HTR-8/SVneo (cell line): ENCODE measurements at regions not wholly inside any gene's neighbourhood (a gene's known extent, or its start where the extent isn't known, plus 50 kb on each side); places are given as distances from the start of the nearest gene placed in this dataset.

Experiments used
- DNase-seq: peaks from one replicate; pipeline ENCODE4 v3.0.0; 2011; ENCODE audit warnings: low spot score, mixed read lengths; ENCODE audit not compliant: insufficient read length
- FAIRE-seq: peaks from 2 replicates; lab custom pipeline; 2011; peaks lifted over from hg19 to GRCh38; lab: Jason Lieb, UNC

DNA sequence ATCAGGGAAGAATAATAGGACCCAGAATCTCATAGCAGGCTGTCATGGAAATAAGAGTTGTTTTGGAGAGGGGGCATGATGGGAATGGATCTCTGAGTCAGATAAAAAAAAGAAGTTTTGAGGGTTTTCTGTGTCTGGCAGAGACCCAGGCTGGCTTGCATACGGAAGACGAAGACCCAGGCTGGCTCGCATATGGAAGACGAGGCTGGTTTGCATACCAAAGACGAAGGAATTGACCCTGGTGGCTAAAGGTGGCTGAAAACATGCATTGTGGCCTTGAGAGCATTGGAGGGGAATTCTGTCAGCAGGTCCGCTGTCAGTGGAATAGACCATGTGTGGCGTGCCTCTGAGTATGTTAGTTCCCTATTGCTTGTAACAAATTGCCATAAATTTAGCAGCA lies 335.1 kb downstream of the BTBD3 start:
- no peak for FAIRE-seq
- no peak for DNase-seq

DNA sequence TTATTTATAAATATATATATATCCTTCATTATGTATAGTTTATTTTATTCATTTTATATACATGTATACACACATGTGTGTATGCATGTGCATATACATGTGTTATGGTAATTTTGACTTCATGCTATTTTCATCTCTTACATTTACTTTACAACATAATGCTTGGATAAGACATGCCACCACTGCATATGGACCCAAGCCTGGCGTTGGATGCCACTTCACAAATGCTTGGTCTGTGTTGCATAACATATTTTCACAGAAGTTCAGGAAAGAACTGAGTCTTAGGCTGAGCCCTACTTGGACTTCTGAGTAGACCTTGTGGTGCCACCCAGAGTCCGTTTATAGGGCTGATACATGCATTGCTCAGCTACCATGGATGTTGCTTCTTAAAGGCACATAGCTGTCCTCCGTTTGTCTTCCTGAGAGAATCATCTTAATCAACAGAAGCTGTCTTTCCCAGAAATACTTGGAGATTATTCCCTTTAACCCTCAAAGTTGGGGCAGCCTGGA lies 337.8 kb downstream of the BTBD3 start:
- FAIRE-seq (no peak), DNase-seq (no peak)

DNA sequence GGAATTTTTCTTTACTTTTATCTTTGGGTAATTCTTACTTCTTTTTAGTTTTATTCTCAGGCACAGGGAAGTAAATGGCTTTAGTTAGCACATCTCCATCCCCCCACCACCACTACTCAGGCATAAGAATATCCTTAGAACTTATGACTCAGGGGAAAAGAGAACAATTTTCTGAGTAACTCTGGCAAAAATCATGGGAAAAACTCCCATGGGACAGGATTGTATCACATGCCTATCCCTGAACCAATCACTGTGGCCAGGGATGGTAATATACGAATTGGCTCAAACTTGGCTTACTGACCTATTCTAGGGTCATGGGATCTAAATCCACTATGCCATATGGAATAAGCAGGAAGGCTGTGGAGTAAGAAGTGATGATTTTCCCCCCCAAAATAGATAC lies 339.1 kb downstream of the BTBD3 start:
- DNase-seq (no peak), FAIRE-seq (no peak)

DNA sequence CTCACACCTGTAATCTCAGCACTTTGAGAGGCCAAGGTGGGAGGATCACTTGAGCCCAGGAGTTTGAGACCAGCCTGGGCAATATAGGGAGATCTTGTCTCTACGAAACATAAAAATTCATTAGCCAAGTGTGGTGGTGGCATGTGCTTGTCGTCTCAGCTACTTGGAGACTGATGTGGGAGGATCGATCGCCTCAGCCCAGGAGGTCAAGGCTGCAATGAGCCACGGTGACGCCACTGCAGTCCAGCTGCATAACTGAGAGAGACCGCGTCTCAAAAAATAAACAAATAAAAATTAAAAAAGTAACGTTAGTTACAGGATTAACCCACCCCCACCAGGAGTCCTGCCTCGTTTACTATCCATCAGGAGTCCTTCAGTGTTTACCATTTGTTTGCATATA lies 345.1 kb downstream of the BTBD3 start:
- DNase-seq (no peak), FAIRE-seq (no peak)

DNA sequence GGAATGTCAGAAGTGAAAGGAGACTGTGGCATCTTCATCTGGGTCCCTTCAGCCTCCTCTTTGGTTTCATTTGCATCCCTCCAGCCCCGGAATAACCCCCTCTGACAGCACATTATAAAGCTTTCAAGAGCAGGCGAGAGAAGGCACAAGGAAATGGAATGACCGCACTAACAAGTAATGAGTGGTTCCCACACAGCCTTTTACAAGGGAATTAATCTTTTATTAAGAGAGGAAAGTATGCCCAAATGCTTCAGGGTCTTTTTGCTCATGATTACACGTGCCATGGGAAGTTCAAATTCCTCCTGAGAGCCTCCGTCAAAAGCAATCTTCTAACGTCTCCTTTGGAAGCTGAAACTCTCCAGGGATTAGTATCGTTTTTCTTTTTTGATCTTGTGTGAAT lies 347.0 kb downstream of the BTBD3 start:
- no peak for FAIRE-seq

DNA sequence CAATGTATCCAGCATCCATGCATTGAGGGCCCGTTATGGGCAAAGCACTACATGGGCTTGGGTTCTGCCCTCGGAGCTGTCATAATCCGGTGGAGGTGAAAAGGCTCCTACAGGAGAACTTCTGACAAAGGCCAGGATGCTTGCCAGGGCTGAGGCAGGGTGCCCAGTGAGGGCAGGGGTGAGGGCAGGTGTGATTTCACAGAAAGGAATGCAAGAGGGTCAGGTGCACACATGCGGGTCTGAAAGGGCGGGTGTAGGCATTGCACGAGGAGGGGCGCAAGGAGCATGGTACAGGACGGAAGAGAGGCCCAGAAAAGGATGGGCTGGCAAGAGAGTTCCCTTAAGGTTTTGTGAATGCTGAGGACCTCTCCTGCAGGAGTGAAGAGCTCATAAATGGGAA lies 348.0 kb downstream of the BTBD3 start:
- no peak for DNase-seq
- no peak for FAIRE-seq

More for the DNA sequence above, 347.0 kb downstream of the BTBD3 start:
- DNase-seq = no peak

DNA sequence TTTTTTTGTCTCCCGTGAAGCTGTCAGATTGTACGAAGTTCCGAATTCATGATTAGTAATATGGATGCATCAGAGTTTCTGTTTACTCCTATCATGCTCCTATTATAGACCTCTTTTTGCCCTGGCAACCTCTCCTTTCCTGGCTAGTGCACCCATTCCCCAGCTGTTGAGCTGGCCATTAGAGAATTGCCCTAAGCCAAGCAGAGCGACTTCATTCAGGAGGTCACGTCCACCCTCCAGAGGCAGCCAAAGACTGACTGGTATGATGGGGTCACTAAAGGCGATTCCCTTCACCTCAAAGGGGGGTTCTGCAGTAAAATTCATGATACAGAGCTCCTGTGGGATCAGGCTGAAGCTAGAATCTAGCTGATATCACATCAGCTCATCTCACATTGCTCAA lies 351.9 kb downstream of the BTBD3 start:
- DNase-seq = no peak
- no peak for FAIRE-seq

DNA sequence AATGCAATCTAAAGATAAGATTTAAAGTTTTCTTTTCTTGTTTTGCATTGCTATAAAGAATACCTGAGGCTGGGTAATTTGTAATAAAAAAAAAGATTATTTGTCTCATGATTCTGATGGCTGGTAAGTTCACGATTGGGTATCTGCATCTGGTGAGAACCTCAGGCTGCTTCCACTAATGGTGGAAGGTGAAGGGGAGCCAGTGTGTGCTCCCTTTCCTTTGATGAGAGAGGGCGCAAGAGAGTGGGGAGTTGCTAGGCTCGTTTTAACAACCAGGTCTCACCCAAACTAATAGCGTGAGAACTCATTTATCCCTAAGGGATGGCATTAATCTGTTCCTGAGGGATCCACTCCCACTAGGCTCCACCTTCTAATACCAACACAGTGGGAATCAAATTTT lies 353.2 kb downstream of the BTBD3 start:
- no peak for DNase-seq
- FAIRE-seq = no peak

DNA sequence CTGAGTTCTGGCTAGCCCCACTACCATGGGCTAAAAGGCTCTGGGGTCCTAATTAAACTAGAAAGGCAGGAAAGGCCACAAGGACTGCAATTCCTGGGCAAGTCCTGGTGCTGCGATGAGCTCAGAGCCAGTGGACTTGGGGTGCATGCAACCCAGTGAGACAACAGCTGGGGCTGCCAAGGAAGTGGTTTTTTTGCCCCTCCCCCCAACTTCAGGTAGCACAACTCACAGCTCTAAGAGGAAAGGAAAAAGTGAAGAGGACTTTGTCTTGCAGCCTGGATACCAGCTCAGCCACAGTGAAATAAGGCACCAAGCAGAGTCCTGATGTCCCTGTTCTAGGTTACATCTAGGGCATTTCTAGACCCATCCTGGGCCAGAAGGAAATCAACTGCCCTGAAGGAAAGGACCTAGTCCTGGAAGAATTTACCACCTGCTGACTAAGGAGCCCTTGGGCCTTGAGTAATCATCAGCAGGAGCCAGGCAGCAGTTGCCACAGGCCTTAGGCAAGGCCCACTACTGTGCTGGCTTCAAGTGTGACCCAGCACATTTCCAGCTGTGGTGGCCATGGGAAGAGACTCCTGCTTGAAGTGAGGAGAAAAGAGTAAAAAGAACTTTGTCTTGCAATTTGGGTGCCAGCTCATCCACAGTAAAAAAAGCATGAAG lies 358.4 kb downstream of the BTBD3 start:
- DNase-seq = no peak
- no peak for FAIRE-seq

DNA sequence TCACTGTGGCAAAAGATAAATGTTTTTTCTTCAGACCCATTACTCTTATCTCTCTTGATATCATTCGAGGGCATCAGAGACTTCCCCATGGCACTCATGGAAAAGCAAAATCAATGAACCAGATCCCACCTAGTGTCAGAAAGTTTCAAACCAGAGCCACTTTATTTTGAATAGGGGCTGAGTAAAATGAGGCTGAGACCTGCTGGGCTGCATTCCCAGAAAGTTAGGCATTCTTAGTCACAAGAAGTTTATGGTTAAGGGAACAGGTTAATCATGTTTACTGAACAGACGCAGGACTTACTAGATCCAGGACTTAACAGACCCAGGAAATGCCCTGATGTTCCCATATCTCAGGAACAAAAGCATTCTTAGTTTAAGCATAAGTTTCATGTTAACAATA lies 369.9 kb downstream of the BTBD3 start:
- DNase-seq (no peak), FAIRE-seq (no peak)

DNA sequence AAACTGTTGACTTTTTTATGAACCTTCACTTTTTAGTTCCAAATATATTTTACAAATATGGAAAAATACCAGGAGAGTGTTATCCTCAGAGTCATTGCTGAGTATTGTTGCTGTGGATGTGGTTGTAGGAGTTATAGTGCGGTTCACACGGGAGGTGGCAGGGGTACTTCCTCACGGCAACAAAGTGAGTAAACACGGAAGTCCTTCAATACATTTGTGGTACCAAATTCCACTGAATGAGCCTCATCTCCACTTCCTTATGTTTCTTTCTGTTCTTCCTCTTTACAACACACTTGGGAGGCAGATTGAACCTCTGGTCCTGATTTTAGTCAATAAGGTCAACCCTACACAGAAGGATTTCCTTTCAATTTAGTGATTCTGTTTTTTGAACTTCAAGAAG lies 371.8 kb downstream of the BTBD3 start:
- no peak for DNase-seq
- FAIRE-seq = no peak

DNA sequence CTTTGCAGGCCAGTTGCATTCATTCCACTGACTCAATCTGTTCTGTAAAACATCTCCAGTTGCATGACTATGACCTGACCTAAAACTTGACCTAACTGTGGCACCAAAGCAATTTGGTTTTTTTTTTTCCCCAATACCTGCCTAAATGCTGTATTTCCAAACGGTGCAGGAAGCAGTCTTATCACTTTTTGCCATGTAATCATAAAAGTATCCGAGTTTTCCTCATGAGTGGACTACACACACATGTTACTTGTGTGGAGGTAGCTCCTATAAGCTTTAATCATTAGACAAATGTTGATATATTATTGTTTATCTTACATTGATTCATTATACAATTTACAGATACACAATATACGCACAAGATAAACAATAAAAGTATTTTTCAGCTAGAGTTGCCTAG lies 373.7 kb downstream of the BTBD3 start:
- no peak for FAIRE-seq
- DNase-seq = no peak

DNA sequence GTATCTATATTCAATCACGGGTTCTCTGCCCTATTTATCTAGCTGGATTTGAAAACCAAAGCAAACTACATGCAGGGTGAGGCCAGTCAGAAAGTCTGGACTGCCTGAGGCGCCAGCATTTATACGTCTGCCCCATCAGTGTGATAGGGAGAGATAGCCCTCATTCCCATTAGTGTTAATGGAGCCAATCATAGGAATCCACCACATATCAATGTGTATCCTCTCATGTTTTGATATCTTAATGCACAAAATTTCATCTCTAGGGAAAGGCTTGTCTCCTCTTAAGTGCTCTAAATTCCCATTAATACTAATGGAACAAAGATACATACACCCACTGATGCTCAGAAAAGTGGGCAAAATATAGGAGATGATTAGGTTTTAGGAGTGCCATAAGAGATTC lies 376.2 kb downstream of the BTBD3 start:
- no peak for DNase-seq
- no peak for FAIRE-seq

DNA sequence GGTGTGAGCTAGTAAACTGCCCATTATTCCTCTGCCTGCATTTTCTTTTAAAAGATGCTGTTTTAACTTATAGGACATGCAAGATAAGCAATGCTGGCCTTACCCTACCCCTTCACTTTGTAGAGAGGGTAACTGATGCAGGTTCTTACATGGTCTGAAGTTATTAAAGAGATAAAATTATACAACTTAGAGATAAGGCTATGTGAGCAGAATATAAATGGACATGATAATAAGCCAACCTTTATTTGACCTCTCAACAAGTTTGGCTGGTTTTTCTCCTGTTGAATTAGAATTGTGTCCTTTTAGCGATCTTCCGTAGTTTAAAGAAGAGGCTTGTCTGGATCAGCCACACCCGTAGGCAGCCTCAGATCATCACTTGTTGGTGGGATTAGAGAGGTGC lies 377.0 kb downstream of the BTBD3 start:
- no peak for DNase-seq
- no peak for FAIRE-seq

DNA sequence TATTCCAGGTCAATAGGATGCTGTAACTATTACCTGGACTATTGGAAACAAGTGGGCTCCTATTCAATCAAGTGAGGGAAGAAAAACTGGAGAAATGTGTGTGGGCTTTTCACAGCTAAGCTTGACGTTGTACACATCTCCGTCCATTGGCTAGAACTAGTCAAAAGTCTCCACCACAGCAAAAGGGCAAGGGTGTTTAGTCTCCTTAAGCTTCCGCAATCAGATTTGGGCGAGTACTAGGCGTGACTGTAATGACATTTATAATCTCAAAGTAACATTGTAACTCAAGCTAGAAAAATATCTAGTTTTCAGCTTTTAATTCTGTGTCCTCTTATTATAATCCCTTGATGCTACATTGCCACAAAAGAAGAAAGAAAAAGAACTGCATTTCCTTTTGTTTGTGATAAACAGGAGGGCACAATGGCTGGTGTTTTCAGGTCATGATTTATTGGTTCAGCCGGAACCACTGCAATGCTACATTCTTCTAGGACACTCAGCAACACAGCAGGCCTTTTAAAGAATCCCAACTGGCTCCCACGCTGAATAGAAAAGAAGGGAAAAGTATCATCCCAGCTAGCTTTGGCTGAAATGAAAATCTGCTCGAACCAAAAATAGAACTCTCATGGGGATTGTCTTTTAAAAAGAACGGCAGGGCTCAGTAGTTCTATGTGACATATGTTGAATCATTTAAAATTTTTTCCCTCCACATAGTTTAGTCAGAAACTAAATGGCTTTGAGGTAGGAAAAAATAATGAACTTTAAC lies 387.7 kb downstream of the BTBD3 start:
- DNase-seq = no peak
- no peak for FAIRE-seq

DNA sequence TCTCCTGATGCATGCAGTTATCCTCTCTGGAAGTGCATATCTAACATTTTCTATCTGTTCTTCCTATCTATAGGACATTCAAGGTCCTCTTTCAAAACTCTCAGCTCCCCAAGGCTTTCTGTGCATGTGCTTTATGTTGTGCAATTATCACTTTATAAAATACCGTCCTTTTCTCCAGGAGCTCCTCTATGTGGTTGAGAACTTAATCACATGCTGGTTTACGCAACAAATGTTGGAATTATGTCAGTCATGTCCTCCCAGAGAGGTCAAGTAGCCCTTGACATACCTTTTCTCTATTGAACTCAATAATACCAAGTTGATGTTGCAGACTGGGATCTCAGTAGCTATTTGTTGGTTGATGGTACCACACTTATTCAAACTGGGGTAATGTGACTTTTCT lies 388.4 kb downstream of the BTBD3 start:
- no peak for FAIRE-seq
- DNase-seq = no peak

DNA sequence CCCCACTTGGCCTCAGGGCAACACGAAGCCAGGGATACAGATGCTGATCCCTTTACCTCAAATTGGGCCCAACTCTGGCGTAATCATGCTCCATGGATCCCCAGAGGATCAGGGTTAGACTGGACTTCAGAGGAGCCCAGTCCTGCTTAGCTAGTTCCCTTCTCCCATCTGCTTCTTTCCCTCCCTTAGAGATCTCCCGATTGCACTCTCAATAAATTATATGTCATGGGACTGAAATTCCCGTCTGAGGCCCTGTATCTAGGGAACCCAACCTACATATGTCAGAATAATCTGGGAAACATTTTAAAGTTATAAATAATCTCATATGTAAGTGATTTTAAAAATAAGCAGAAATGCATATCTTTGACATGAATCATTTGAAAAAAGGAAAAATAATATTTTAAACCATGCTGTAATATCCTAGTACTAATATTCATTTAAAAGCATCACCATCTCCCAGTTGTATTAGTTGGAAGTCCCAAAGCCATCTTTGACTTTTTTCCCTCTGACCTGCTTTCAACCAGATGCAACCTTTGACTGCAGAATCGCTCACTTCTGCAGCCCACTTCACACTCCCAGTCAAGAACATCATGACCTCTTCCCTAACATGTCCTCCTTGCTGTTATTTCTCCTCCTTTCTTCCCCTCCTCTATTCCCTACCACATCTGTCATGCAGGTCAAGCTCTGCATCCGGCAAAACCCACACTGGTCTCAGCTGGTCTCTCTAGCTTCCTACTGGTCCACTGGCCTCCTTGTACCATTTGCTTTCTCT lies 393.6 kb downstream of the BTBD3 start:
- DNase-seq (no peak), FAIRE-seq (no peak)

DNA sequence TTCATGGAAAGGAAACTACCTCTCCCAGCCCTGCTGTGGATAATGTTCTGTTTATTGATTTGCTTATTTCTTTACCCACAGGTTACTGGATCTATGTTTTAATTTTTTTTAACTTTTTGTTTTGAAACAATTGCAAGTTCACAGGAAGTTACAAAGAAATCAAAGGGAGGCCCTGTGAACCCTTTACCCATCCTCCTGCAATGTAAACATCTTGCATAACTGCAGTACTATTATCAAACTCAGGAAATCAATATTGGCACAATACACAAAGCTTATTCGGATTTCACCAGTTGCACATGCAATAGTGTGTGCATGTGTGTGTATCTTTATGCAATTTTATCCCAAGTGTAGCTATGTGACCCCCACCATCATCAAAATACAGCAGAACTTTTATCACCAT lies 398.0 kb downstream of the BTBD3 start:
- DNase-seq (no peak), FAIRE-seq (no peak)

DNA sequence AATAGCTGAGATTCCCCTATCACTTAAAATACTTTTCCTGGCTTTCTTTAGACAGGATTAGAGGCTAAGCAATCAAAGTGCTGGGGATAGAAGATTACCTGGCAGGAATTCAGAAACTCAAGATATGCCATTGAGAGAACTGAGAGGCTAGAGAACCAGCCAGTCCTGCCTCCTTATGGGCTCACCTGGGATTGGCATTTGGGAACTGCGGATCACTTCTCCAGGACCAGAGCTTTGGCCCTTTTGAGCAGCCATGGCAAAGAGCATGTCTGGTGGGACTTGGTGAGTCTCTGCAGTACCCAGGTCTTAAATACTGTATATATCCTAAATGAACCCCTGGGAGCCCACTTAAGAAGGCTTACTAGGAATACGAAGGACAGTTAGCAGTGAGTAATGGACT lies 399.1 kb downstream of the BTBD3 start:
- DNase-seq (no peak), FAIRE-seq (no peak)

DNA sequence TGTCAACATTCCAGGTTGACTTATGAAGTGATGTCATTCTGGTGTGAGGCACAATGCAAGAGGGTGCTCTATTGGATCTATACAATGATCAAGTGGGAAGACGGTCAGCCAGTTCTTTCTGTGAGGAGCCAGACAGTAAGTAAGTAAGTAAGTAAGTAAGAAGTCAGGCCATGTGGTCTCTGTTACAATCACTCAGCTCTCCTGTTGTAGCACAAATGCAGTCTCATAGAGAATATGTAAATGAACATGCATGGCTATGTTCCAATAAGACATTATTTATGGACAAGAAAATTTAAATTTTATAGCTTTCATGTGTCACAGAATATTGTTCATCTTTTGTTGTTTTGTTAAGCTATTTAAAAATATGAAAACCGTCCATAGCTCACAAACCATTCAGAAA lies 399.7 kb downstream of the BTBD3 start:
- no peak for FAIRE-seq
- no peak for DNase-seq

DNA sequence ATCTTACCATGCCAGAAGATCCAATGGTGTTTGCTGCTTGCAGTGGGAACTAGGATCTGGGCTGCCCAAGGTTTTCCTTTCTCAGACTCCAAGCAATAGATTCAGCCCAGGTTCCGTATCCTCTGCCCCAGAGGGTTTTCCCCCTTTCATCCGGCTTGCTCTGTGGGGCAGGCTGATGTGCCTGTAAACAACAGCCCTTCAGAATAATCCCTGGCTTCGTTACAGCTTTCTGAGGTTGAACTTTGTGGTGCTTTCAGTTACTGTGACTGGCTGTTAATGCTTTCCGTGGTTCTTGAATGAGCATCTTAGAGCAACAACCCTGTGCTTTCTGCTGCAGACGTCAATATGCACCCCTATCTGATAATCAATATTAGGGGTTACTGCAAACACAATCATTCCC lies 400.4 kb downstream of the BTBD3 start:
- DNase-seq (no peak), FAIRE-seq (no peak)
